A673 (cell line): ENCODE measurements at regions not wholly inside any gene's neighbourhood (a gene's known extent, or its start where the extent isn't known, plus 50 kb on each side); places are given as distances from the start of the nearest gene placed in this dataset.

Experiments
- EZH2 ChIP-seq: fragments of 200-600 bp; sonication (generic); IDR thresholded peaks from 2 replicates; pipeline ENCODE4 v1.6.1; 2017; ENCODE audit warnings: borderline replicate concordance, low read depth, mild to moderate bottlenecking, mixed read lengths, antibody characterized with exemption, low read length; ENCODE audit not compliant: poor library complexity, severe bottlenecking
- TF ChIP-seq, protein P1 (sequence below): fragments of 300-800, 200-600 bp; sonication (generic); conservative IDR thresholded peaks from 2 replicates; pipeline ENCODE4 v1.5.1; 2017; ENCODE audit warnings: low read depth, mild to moderate bottlenecking, antibody characterized with exemption, low read length, moderate library complexity, mixed read lengths

DNA sequence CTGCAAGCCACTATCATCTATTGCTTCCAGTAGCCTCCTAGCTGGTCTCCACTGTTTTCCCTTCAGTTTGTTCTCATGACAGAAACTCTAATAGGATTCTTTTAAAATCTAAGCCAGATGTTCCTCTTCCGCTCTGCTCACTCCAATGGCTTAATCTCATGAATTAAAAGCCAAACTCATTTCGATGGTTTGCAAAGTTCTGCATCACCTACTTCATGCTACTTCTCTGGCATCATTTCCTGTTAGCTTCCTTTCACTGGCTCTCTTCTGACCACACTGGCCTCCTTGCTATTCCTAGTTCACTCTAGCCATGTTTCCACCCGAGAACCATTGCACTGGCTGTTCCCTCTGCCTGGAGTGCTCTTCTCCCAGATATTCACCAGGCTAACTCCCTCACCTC, 102.0 kb upstream of the LSM6 start:
- TF ChIP-seq, protein P1, sequence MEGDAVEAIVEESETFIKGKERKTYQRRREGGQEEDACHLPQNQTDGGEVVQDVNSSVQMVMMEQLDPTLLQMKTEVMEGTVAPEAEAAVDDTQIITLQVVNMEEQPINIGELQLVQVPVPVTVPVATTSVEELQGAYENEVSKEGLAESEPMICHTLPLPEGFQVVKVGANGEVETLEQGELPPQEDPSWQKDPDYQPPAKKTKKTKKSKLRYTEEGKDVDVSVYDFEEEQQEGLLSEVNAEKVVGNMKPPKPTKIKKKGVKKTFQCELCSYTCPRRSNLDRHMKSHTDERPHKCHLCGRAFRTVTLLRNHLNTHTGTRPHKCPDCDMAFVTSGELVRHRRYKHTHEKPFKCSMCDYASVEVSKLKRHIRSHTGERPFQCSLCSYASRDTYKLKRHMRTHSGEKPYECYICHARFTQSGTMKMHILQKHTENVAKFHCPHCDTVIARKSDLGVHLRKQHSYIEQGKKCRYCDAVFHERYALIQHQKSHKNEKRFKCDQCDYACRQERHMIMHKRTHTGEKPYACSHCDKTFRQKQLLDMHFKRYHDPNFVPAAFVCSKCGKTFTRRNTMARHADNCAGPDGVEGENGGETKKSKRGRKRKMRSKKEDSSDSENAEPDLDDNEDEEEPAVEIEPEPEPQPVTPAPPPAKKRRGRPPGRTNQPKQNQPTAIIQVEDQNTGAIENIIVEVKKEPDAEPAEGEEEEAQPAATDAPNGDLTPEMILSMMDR, result no peak
- TF ChIP-seq EZH2, result no peak
